ENCODE measurements at regions not wholly inside any gene's neighbourhood (a gene's known extent, or its start where the extent isn't known, plus 50 kb on each side); places are given as distances from the start of the nearest gene placed in this dataset.
A peak's percentile ranks its signal among the peaks of the same experiment; 100 is the strongest.

- peaks cover 0 to 8% of the 10 kb centered on the region in 2 donors for H3K27me3 Mint-ChIP-seq
These were observed 64.5 kb upstream of the USP24 start for GRCh38 chr1:55279627-55280026.

GRCh38 chr1:55278378-55278777, 63.2 kb upstream of the USP24 start:
- Mint-ChIP-seq H3K4me1 (ENCODE audit: low read depth in 2 of 2) (peaks cover 5 to 21% of the 10 kb centered on the region in 2 donors), H3K36me3 (ENCODE audit: insufficient read depth) (no peaks in the 10 kb centered on the region), H3K4me3 (no peak overlapping the region), H3K27ac (no peak overlapping the region), H3K9me3 (no peaks in the 10 kb centered on the region), H3K27me3 (peaks cover 0 to 8% of the 10 kb centered on the region in 2 donors)
- DNase-seq (no peak), ATAC-seq (replicated peaks) (no peak)

More at GRCh38 chr1:55279627-55280026, 64.5 kb upstream of the USP24 start:
- Mint-ChIP-seq H3K4me1 (ENCODE audit: low read depth in 2 of 2) (peaks cover 5 to 14% of the 10 kb centered on the region in 2 donors), H3K36me3 (ENCODE audit: insufficient read depth) (no peaks in the 10 kb centered on the region), H3K9me3 (no peaks in the 10 kb centered on the region), H3K4me3 (no peak overlapping the region), H3K27ac (no peak overlapping the region)
- ATAC-seq (replicated peaks) (no peak), DNase-seq (no peak)

- Mint-ChIP-seq H3K27me3 (peaks cover 0 to 8% of the 10 kb centered on the region in 2 donors), H3K4me3 (no peak overlapping the region), H3K9me3 (no peaks in the 10 kb centered on the region), H3K36me3 (ENCODE audit: insufficient read depth) (no peaks in the 10 kb centered on the region), H3K27ac (peak overlapping the region; percentile 80 to 86), H3K4me1 (ENCODE audit: low read depth in 2 of 2) (peaks cover 5 to 27% of the 10 kb centered on the region in 2 donors)
- peak; percentile 71 to 76 (median 72) for DNase-seq
- ATAC-seq (replicated peaks): peak; percentile 99
These were observed 62.4 kb upstream of the USP24 start for GRCh38 chr1:55277377-55278130.

- no peak for ATAC-seq (replicated peaks)
- Mint-ChIP-seq H3K27ac (peak overlapping the region; percentile 80 to 86), H3K4me1 (ENCODE audit: low read depth in 2 of 2) (peaks cover 5 to 27% of the 10 kb centered on the region in 2 donors), H3K4me3 (no peak overlapping the region), H3K27me3 (peaks cover 0 to 8% of the 10 kb centered on the region in 2 donors), H3K9me3 (no peaks in the 10 kb centered on the region), H3K36me3 (ENCODE audit: insufficient read depth) (no peaks in the 10 kb centered on the region)
- no peak for DNase-seq
These were observed 61.7 kb upstream of the USP24 start for GRCh38 chr1:55276671-55277376.

- Mint-ChIP-seq H3K4me3 (no peak overlapping the region), H3K36me3 (ENCODE audit: insufficient read depth) (no peaks in the 10 kb centered on the region), H3K27ac (no peak overlapping the region), H3K4me1 (ENCODE audit: low read depth in 2 of 2) (peaks cover 5 to 27% of the 10 kb centered on the region in 2 donors), H3K9me3 (no peaks in the 10 kb centered on the region), H3K27me3 (peaks cover 0 to 8% of the 10 kb centered on the region in 2 donors)
- DNase-seq: no peak
- ATAC-seq (replicated peaks): no peak
These were observed 60.8 kb upstream of the USP24 start for GRCh38 chr1:55275941-55276341.

- Mint-ChIP-seq H3K9me3 (no peaks in the 10 kb centered on the region), H3K36me3 (ENCODE audit: insufficient read depth) (no peaks in the 10 kb centered on the region), H3K27ac (no peak overlapping the region), H3K27me3 (peaks cover 0 to 8% of the 10 kb centered on the region in 2 donors), H3K4me1 (ENCODE audit: low read depth in 2 of 2) (peaks cover 5 to 27% of the 10 kb centered on the region in 2 donors), H3K4me3 (no peak overlapping the region)
- DNase-seq: no peak
- ATAC-seq (replicated peaks): no peak
These were observed 60.1 kb upstream of the USP24 start for GRCh38 chr1:55275151-55275748.

GRCh38 chr1:55272994-55273393, 57.8 kb upstream of the USP24 start:
- peaks cover 0 to 8% of the 10 kb centered on the region in 2 donors for H3K27me3 Mint-ChIP-seq
- peaks cover 5 to 27% of the 10 kb centered on the region in 2 donors for H3K4me1 Mint-ChIP-seq (ENCODE audit: low read depth in 2 of 2)
- H3K9me3 Mint-ChIP-seq: no peaks in the 10 kb centered on the region
- no peaks in the 10 kb centered on the region for H3K36me3 Mint-ChIP-seq (ENCODE audit: insufficient read depth)
- ATAC-seq (replicated peaks) (no peak), DNase-seq (no peak)
- H3K27ac Mint-ChIP-seq: peak overlapping the region in 1 of 2 donors; percentile 77
- no peak overlapping the region for H3K4me3 Mint-ChIP-seq

Data from effector memory CD8-positive, alpha-beta T cell (primary cell).